Small intestine (tissue), 7 donors: ENCODE measurements at regions not wholly inside any gene's neighbourhood (a gene's known extent, or its start where the extent isn't known, plus 50 kb on each side); places are given as distances from the start of the nearest gene placed in this dataset.
"Not testable (repeated sequence)": the region's sequence is repeated elsewhere in the genome, so short reads cannot be mapped to it uniquely, and the experiment has no call there.

Experiments used
- DNase-seq, 2 donors: peaks; one replicate each; pipeline versions ENCODE4 v3.0.0 to v3.0.0-alpha.2; 2013
- FAIRE-seq: peaks from 2 replicates; lab custom pipeline; 2012; peaks lifted over from hg19 to GRCh38; lab: Jason Lieb, UNC
- H3K27ac ChIP-seq, 3 donors: one replicate each; pipeline ENCODE4 v1.5.1; 2013; ENCODE audit warnings: low read length in 2 of 3, mild to moderate bottlenecking in 2 of 3, control low read depth in 1 of 3, inconsistent platforms in 1 of 3, low read depth in 1 of 3, moderate library complexity in 1 of 3
- H3K27me3 ChIP-seq, 3 donors: one replicate each; pipeline ENCODE4 v1.6.1; 2013; ENCODE audit warnings: low read length in 3 of 3, inconsistent platforms in 1 of 3; ENCODE audit not compliant: control insufficient read depth in 3 of 3, insufficient read depth in 3 of 3
- H3K36me3 ChIP-seq, 3 donors: one replicate each; pipeline ENCODE4 v1.6.1; 2013; ENCODE audit warnings: low read length in 3 of 3, inconsistent platforms in 1 of 3, low read depth in 1 of 3, mild to moderate bottlenecking in 1 of 3, moderate library complexity in 1 of 3; ENCODE audit not compliant: control insufficient read depth in 3 of 3, insufficient read depth in 2 of 3
- H3K4me1 ChIP-seq, 3 donors: one replicate each; pipeline ENCODE4 v1.6.1; 2013; ENCODE audit warnings: low read length in 2 of 3, inconsistent platforms in 1 of 3, low read depth in 1 of 3, mild to moderate bottlenecking in 1 of 3, moderate library complexity in 1 of 3; ENCODE audit not compliant: control insufficient read depth in 3 of 3, insufficient read depth in 2 of 3
- H3K4me3 ChIP-seq, 3 donors: one replicate each; pipeline ENCODE4 v1.5.1; 2013; ENCODE audit warnings: low read length in 3 of 3, control low read depth in 1 of 3, inconsistent platforms in 1 of 3, low read depth in 1 of 3, mild to moderate bottlenecking in 1 of 3, moderate library complexity in 1 of 3
- H3K9me3 ChIP-seq, 2 donors: one replicate each; pipeline ENCODE4 v1.6.1; 2013; ENCODE audit warnings: low read depth in 1 of 2, low read length in 1 of 2; ENCODE audit not compliant: control insufficient read depth in 2 of 2, insufficient read depth in 1 of 2
- WGBS, 3 donors: extraction: QIAGEN DNeasy Blood & Tissue Kit; methylation state at CpG; one replicate each; pipeline ENCODE4 v1.1.7; 2013; 5-methylcytosine and 5-hydroxymethylcytosine counted together
- donor health status: healthy with polysubstance abuse.
- donor health status: control.
- donor health status: control.
- donor health status: Bipolar disorder and iron deficiency.
- donor health status: healthy.

DNA sequence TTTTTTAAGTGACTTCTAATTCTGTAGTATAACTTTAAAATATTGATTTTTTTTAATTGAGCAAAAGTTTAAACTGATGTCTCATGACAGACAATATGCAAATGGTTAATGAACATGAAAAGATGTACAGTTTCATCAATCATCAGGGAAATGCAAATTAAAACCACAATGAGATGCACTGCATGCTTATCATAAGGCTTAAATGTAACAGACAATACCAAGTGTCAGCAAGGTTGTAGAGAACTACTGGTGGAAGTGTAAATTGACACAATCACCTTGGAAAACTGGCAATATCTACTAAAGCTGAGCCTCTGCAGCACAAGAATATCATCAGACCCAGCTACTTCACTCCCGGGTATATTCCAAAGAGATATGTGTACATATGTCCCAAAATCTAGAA lies 70.2 kb upstream of the DAPP1 start:
- no peaks in the 10 kb centered on the region for H3K27me3 ChIP-seq
- FAIRE-seq: no peak
- 83 to 100% (median 89%) methylated on average over 1 of the region's 1 CpG for WGBS, 3 donors
- DNase-seq: no peak
- peaks cover 0 to 2% (median 0%) of the 10 kb centered on the region in 3 donors for H3K4me1 ChIP-seq
- no peak overlapping the region for H3K27ac ChIP-seq
- H3K36me3 ChIP-seq: no peaks in the 10 kb centered on the region
- H3K4me3 ChIP-seq: no peak overlapping the region
- H3K9me3 ChIP-seq: no peaks in the 10 kb centered on the region

DNA sequence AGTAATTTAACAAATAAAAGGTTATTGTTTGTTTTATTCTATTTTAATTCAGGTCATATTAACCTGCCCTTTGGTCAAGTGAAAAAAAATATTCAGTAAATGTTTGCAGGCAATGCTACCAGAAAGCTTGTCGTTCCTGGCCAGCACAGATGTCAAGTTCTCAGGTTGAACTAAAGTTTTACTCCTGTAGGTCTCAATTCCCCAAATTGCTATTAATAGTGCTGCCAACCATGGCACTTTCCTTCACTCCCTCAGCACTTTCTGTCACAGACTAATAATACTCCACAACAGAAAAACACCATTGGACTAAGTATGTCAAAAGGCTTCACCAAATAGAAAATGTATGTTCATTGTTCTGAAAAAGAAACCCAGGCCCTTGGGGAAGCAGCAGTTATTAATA lies 79.2 kb upstream of the C4orf54 start:
- Histone ChIP-seq H3K27me3 (no peaks in the 10 kb centered on the region), H3K9me3 (peaks cover 0 to 11% of the 10 kb centered on the region in 2 donors)
- no peak for FAIRE-seq

DNA sequence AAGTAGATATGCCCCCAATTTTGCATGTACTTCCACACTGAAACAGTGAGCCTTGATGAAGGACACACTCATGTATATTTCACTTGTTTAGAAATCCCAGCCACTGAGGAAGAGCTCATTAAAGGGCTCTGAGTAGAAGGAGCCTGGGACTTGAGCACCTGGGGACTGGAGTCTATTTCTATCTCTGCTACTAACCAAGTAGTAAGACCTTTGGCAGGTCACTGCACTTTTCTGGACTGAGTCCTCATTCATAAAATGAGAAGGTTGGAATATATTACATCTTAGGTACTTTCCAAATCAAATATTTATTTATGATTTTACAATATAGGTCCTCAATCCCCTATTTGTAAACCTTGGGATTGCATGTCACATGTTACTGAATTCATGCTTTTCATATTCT lies 78.2 kb upstream of the C4orf54 start:
- Histone ChIP-seq H3K36me3 (no peaks in the 10 kb centered on the region), H3K27ac (no peak overlapping the region), H3K4me1 (no peaks in the 10 kb centered on the region), H3K27me3 (no peaks in the 10 kb centered on the region), H3K4me3 (no peak overlapping the region), H3K9me3 (peaks cover 0 to 11% of the 10 kb centered on the region in 2 donors)
- FAIRE-seq (no peak), DNase-seq (no peak)

More for the DNA sequence above, 79.2 kb upstream of the C4orf54 start:
- Histone ChIP-seq H3K36me3 (no peaks in the 10 kb centered on the region), H3K4me3 (no peak overlapping the region), H3K4me1 (no peaks in the 10 kb centered on the region), H3K27ac (no peak overlapping the region)
- 54 to 74% (median 55%) methylated on average over 1 of the region's 1 CpG for WGBS, 3 donors
- no peak for DNase-seq

DNA sequence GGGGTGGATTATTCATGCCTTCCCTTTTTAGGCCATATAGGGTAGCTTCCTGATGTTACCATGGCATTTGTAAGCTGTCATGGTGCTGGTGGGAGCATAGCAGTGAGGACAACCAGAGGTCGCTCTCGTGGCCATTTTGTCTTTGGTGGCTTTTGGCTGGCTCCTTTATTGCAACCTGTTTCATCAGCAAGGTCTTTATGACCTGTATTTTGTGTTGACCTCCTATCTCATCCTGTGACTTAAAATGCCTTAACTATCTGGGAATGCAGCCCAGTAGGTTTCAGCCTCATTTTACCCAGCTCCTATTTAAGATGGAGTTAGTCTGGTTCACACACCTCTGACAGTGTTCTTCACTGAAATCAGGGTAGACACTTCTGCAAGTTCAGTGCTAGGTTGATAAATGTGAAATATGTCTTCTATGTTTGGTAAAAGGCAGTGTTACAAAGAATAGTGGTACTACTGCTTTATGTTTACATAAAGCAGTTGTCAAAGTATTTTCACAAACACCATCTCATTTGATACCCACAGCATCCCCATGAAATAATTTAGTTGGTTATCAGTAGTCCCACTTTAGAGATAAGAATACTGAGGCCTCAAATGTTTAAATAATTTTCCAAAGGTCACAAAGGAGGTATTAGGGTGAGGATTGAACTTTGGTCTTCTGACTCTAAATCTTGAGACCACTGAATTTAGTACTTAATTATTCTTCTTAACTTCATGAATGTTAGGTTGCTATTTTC lies 77.1 kb upstream of the C4orf54 start:
- Histone ChIP-seq H3K9me3 (peaks cover 0 to 11% of the 10 kb centered on the region in 2 donors), H3K27me3 (no peaks in the 10 kb centered on the region), H3K27ac (no peak overlapping the region), H3K36me3 (no peaks in the 10 kb centered on the region), H3K4me3 (no peak overlapping the region), H3K4me1 (no peaks in the 10 kb centered on the region)
- DNase-seq (no peak), FAIRE-seq (no peak)
- 86 to 94% (median 91%) methylated on average over 2 of the region's 2 CpGs for WGBS, 3 donors

- H3K4me1 ChIP-seq, H3K27me3 ChIP-seq, H3K27ac ChIP-seq, H3K4me3 ChIP-seq, FAIRE-seq, H3K36me3 ChIP-seq, DNase-seq: not testable (repeated sequence)
- 70 to 78% (median 71%) methylated on average over 4 of the region's 4 CpGs for WGBS, 3 donors
- peaks cover 0 to 11% of the 10 kb centered on the region in 2 donors for H3K9me3 ChIP-seq
These were observed 75.8 kb upstream of the C4orf54 start for GRCh38 chr4:99733455-99733854.

- Histone ChIP-seq H3K9me3 (peaks cover 0 to 9% of the 10 kb centered on the region in 2 donors), H3K27me3 (no peaks in the 10 kb centered on the region), H3K36me3 (no peaks in the 10 kb centered on the region), H3K4me1 (peaks cover 0 to under 1% (median 0%) of the 10 kb centered on the region in 3 donors), H3K4me3 (no peak overlapping the region), H3K27ac (no peak overlapping the region)
- no peak for FAIRE-seq
- 78 to 93% (median 90%) methylated on average over 1 of the region's 1 CpG for WGBS, 3 donors
- DNase-seq: no peak
These were observed 71.6 kb upstream of the C4orf54 start for GRCh38 chr4:99729186-99729585.

GRCh38 chr4:99724067-99724466 lies 66.4 kb upstream of the C4orf54 start:
- no peak for FAIRE-seq
- H3K9me3 ChIP-seq: no peaks in the 10 kb centered on the region
- peak overlapping the region in 1 of 3 donors; percentile 59 for H3K27ac ChIP-seq
- no peaks in the 10 kb centered on the region for H3K27me3 ChIP-seq
- peaks cover 0 to 13% (median 0%) of the 10 kb centered on the region in 3 donors for H3K4me1 ChIP-seq
- no peak overlapping the region for H3K4me3 ChIP-seq
- no peaks in the 10 kb centered on the region for H3K36me3 ChIP-seq
- DNase-seq: no peak

DNA sequence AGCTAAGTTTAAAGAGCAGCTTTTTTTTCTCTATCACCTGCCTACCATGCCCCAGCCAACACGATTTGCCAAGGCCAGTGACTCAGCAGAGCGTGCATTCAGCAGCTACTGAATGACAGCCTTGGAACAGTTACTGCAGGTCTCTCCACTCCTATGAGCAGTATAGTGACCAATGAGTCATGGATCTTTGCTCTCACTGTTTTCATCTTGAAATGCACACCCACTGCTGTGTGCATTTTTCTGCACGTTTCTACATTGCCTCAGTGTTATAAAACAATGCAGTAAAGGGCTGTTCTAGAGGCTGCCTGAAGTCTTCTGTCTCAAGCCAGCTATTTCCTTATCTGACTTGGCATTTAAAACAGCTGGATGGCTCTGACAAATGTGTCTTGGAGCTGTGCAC lies 66.0 kb upstream of the C4orf54 start:
- Histone ChIP-seq H3K9me3 (no peaks in the 10 kb centered on the region), H3K36me3 (no peaks in the 10 kb centered on the region), H3K4me1 (peaks cover 0 to 13% (median 0%) of the 10 kb centered on the region in 3 donors), H3K4me3 (no peak overlapping the region), H3K27me3 (no peaks in the 10 kb centered on the region), H3K27ac (peak overlapping the region in 1 of 3 donors; percentile 59)
- DNase-seq: peak; percentile 86 to 95
- WGBS, 3 donors: 7 to 12% (median 11%) methylated on average over 3 of the region's 3 CpGs
- no peak for FAIRE-seq

- Histone ChIP-seq H3K36me3 (no peaks in the 10 kb centered on the region), H3K27me3 (no peaks in the 10 kb centered on the region), H3K27ac (peak overlapping the region in 1 of 3 donors; percentile 40), H3K4me1 (peaks cover 0 to 13% (median 0%) of the 10 kb centered on the region in 3 donors), H3K9me3 (no peaks in the 10 kb centered on the region), H3K4me3 (no peak overlapping the region)
- DNase-seq: peak; percentile 32 to 46
- 26 to 53% (median 42%) methylated on average over 4 of the region's 4 CpGs for WGBS, 3 donors
- no peak for FAIRE-seq
These were observed 65.1 kb upstream of the C4orf54 start for GRCh38 chr4:99722725-99723124.
